ENCODE measurements at regions not wholly inside any gene's neighbourhood (a gene's known extent, or its start where the extent isn't known, plus 50 kb on each side); places are given as distances from the start of the nearest gene placed in this dataset.

GRCh38 chr20:40512994-40513393, 176.0 kb downstream of the MAFB start:
- no peaks in the 10 kb centered on the region for H3K36me3 ChIP-seq (replicated peaks; ENCODE audit: insufficient read depth, low read depth)
- DNase-seq (ENCODE audit: low spot score), result no peak
- no peaks in the 10 kb centered on the region for H4K20me1 ChIP-seq (ENCODE audit: insufficient read depth, poor library complexity, severe bottlenecking)
- H2AFZ ChIP-seq, result no peak overlapping the region
- WGBS (ENCODE audit: low lambda C conversion rate, missing lambda C conversion rate), result 79% methylated on average over 4 of the region's 4 CpGs
- H3K27ac ChIP-seq, result no peak overlapping the region
- H3K9me3 ChIP-seq (ENCODE audit: low read depth), result no peaks in the 10 kb centered on the region
- no peak overlapping the region for H3K4me2 ChIP-seq
- no peaks in the 10 kb centered on the region for H3K4me1 ChIP-seq (ENCODE audit: insufficient read depth)
- no peaks in the 10 kb centered on the region for H3K79me2 ChIP-seq
- H3K27me3 ChIP-seq, result no peaks in the 10 kb centered on the region
- TF ChIP-seq CTCF (IDR thresholded peaks at IDR 0.05; ENCODE audit: poor library complexity), result no peak
- no peak overlapping the region for H3K4me3 ChIP-seq
- no peaks in the 10 kb centered on the region for H3K9me2 ChIP-seq (replicated peaks; ENCODE audit: insufficient read depth)

GRCh38 chr20:40512591-40512990, 176.4 kb downstream of the MAFB start:
- H3K4me1 ChIP-seq (ENCODE audit: insufficient read depth), result no peaks in the 10 kb centered on the region
- H3K27ac ChIP-seq, result no peak overlapping the region
- no peaks in the 10 kb centered on the region for H3K9me2 ChIP-seq (replicated peaks; ENCODE audit: insufficient read depth)
- H4K20me1 ChIP-seq (ENCODE audit: insufficient read depth, poor library complexity, severe bottlenecking), result no peaks in the 10 kb centered on the region
- no peaks in the 10 kb centered on the region for H3K27me3 ChIP-seq
- no peak for DNase-seq (ENCODE audit: low spot score)
- no peaks in the 10 kb centered on the region for H3K79me2 ChIP-seq
- TF ChIP-seq EZH2phosphoT487 (IDR thresholded peaks at IDR 0.05; ENCODE audit: low read depth, severe bottlenecking, unreplicated experiment) (no peak), EZH2 (IDR thresholded peaks at IDR 0.05; ENCODE audit: borderline replicate concordance) (no peak), CTCF (IDR thresholded peaks at IDR 0.05; ENCODE audit: poor library complexity) (no peak)
- no peaks in the 10 kb centered on the region for H3K36me3 ChIP-seq (replicated peaks; ENCODE audit: insufficient read depth, low read depth)
- no peak overlapping the region for H3K4me2 ChIP-seq
- H3K4me3 ChIP-seq, result no peak overlapping the region
- 79% methylated on average over 4 of the region's 4 CpGs for WGBS (ENCODE audit: low lambda C conversion rate, missing lambda C conversion rate)
- H2AFZ ChIP-seq, result no peak overlapping the region
- no peaks in the 10 kb centered on the region for H3K9me3 ChIP-seq (ENCODE audit: low read depth)

GRCh38 chr20:40511478-40511877, 177.6 kb downstream of the MAFB start:
- H2AFZ ChIP-seq, result no peak overlapping the region

More at GRCh38 chr20:40511478-40511877, 177.6 kb downstream of the MAFB start:
- TF ChIP-seq EZH2phosphoT487 (IDR thresholded peaks at IDR 0.05; ENCODE audit: low read depth, severe bottlenecking, unreplicated experiment), result no peak
- no peak for TF ChIP-seq EZH2 (IDR thresholded peaks at IDR 0.05; ENCODE audit: borderline replicate concordance)
- no peak for TF ChIP-seq CTCF (IDR thresholded peaks at IDR 0.05; ENCODE audit: poor library complexity)
- WGBS (ENCODE audit: low lambda C conversion rate, missing lambda C conversion rate), result 76% methylated on average over 3 of the region's 3 CpGs
- no peaks in the 10 kb centered on the region for H3K36me3 ChIP-seq (replicated peaks; ENCODE audit: insufficient read depth, low read depth)
- no peaks in the 10 kb centered on the region for H3K9me3 ChIP-seq (ENCODE audit: low read depth)
- no peaks in the 10 kb centered on the region for H3K9me2 ChIP-seq (replicated peaks; ENCODE audit: insufficient read depth)
- H3K4me1 ChIP-seq (ENCODE audit: insufficient read depth), result no peaks in the 10 kb centered on the region
- DNase-seq (ENCODE audit: low spot score), result no peak
- no peak overlapping the region for H3K4me2 ChIP-seq
- no peaks in the 10 kb centered on the region for H3K27me3 ChIP-seq
- no peaks in the 10 kb centered on the region for H3K79me2 ChIP-seq
- H4K20me1 ChIP-seq (ENCODE audit: insufficient read depth, poor library complexity, severe bottlenecking), result no peaks in the 10 kb centered on the region
- no peak overlapping the region for H3K27ac ChIP-seq
- no peak overlapping the region for H3K4me3 ChIP-seq
